ENCODE measurements at regions not wholly inside any gene's neighbourhood (a gene's known extent, or its start where the extent isn't known, plus 50 kb on each side); places are given as distances from the start of the nearest gene placed in this dataset.

- TF ChIP-seq, protein P1, sequence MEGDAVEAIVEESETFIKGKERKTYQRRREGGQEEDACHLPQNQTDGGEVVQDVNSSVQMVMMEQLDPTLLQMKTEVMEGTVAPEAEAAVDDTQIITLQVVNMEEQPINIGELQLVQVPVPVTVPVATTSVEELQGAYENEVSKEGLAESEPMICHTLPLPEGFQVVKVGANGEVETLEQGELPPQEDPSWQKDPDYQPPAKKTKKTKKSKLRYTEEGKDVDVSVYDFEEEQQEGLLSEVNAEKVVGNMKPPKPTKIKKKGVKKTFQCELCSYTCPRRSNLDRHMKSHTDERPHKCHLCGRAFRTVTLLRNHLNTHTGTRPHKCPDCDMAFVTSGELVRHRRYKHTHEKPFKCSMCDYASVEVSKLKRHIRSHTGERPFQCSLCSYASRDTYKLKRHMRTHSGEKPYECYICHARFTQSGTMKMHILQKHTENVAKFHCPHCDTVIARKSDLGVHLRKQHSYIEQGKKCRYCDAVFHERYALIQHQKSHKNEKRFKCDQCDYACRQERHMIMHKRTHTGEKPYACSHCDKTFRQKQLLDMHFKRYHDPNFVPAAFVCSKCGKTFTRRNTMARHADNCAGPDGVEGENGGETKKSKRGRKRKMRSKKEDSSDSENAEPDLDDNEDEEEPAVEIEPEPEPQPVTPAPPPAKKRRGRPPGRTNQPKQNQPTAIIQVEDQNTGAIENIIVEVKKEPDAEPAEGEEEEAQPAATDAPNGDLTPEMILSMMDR (IDR thresholded peaks at IDR 0.05), result no peak
- TF ChIP-seq POLR2A (IDR thresholded peaks at IDR 0.05), result no peak
Measured at GRCh38 chr1:192516776-192517297, 58.7 kb upstream of the RGS1 start.
